AG04450 (cell line): ENCODE measurements at regions not wholly inside any gene's neighbourhood (a gene's known extent, or its start where the extent isn't known, plus 50 kb on each side); places are given as distances from the start of the nearest gene placed in this dataset.
"Not testable (repeated sequence)": the region's sequence is repeated elsewhere in the genome, so short reads cannot be mapped to it uniquely, and the experiment has no call there.

ENCODE experiments used
- CTCF ChIA-PET: fragments of 300-600, 350-600 bp; formaldehyde crosslinking; extraction: SDS; loops from one replicate; lab custom pipeline; 2022; ENCODE audit warnings: antibody characterized with exemption, inconsistent platforms; lab: Charles Lee
- POLR2A ChIA-PET: fragments of 350-600 bp; formaldehyde crosslinking; extraction: SDS; loops from one replicate; lab custom pipeline; 2021; ENCODE audit warnings: antibody characterized with exemption, inconsistent platforms; lab: Yijun Ruan, JAX
- DNase-seq: peaks from one replicate; pipeline ENCODE4 v3.0.0-alpha.2; 2011; ENCODE audit warnings: low read depth, low spot score
- H3K27ac ChIP-seq: one replicate; pipeline ENCODE4 v1.5.1; 2012; ENCODE audit warnings: low read depth, low read length, control low read depth
- H3K27me3 ChIP-seq: one replicate; pipeline ENCODE4 v1.6.0; 2012; ENCODE audit warnings: low read length; ENCODE audit not compliant: control insufficient read depth, insufficient read depth
- H3K4me3 ChIP-seq: 2 replicates; pipeline ENCODE4 v1.5.1; 2011; ENCODE audit warnings: mild to moderate bottlenecking, low read depth, low read length, control low read depth
- H3K9me3 ChIP-seq: 2 replicates; pipeline ENCODE4 v1.5.1; 2012; ENCODE audit warnings: low read length; ENCODE audit not compliant: control insufficient read depth, insufficient read depth
- CTCF ChIP-seq: IDR thresholded peaks from 2 replicates; pipeline ENCODE4 v1.5.1; 2011; ENCODE audit warnings: low read depth, low read length, control low read depth, inconsistent platforms

- Histone ChIP-seq H3K4me3 (no peak overlapping the region), H3K27ac (no peak overlapping the region), H3K9me3 (peaks cover 8% of the 10 kb centered on the region; the same call in 1 of the 2 replicates), H3K27me3 (no peaks in the 10 kb centered on the region)
- TF ChIP-seq CTCF: no peak
- POLR2A ChIA-PET: no interaction called here
- DNase-seq: no peak
- CTCF ChIA-PET: no interaction called here
Observed at GRCh38 chr4:181127171-181127570, 1116.0 kb upstream of the TENM3 start.

- H3K27me3 ChIP-seq, H3K4me3 ChIP-seq, POLR2A ChIA-PET, DNase-seq, CTCF ChIA-PET, H3K27ac ChIP-seq, H3K9me3 ChIP-seq: not testable (repeated sequence)
Observed at GRCh38 chr4:181130317-181130716, 1112.9 kb upstream of the TENM3 start.

- Histone ChIP-seq H3K4me3 (no peak overlapping the region), H3K27me3 (no peaks in the 10 kb centered on the region), H3K27ac (no peak overlapping the region), H3K9me3 (no peaks in the 10 kb centered on the region)
- no peak for TF ChIP-seq CTCF
- no peak for DNase-seq
- POLR2A ChIA-PET: no interaction called here
- CTCF ChIA-PET: no interaction called here
Observed at GRCh38 chr4:181137351-181137750, 1105.9 kb upstream of the TENM3 start.

- ChIA-PET CTCF (no interaction called here), POLR2A (no interaction called here)
- Histone ChIP-seq H3K4me3 (no peak overlapping the region), H3K27ac (no peak overlapping the region), H3K9me3 (no peaks in the 10 kb centered on the region), H3K27me3 (no peaks in the 10 kb centered on the region)
- no peak for DNase-seq
- TF ChIP-seq CTCF: no peak
Observed at GRCh38 chr4:181138116-181138515, 1105.1 kb upstream of the TENM3 start.

GRCh38 chr4:181140037-181140603 lies 1103.1 kb upstream of the TENM3 start:
- CTCF ChIA-PET: interaction anchor here (0.9 to 1.2 kb wide), 3 partner anchors 389 to 1786 kb away, joined by 3 to 10 read pairs (median 3); no protein-coding TSS in a partner anchor
- POLR2A ChIA-PET: no interaction called here

More at GRCh38 chr4:181140037-181140603, 1103.1 kb upstream of the TENM3 start:
- DNase-seq: no peak
- Histone ChIP-seq H3K27ac (no peak overlapping the region), H3K4me3 (no peak overlapping the region), H3K27me3 (no peaks in the 10 kb centered on the region), H3K9me3 (no peaks in the 10 kb centered on the region)
- TF ChIP-seq CTCF: no peak
